ENCODE measurements at regions not wholly inside any gene's neighbourhood (a gene's known extent, or its start where the extent isn't known, plus 50 kb on each side); places are given as distances from the start of the nearest gene placed in this dataset.

DNA sequence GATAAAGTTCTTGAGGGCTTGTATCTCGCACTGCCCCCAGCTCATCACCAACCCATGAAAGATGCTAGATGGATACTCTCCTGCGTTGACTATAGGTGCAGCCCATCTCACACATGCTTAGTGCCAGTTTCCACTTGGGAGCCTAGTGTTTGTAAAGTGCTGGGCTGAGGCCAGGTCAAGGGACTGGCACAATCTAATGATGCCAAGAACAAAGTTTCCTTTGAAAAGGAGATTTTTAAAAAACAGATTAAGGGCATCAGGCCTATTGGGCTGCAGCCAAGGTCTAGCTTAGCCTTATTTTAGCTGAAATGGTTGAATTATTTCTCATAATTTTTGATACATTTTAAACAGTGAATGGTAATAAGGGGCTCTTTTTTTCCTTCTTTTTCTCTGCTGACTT, 259.0 kb downstream of the ADRA2A start:
- H3K79me2 ChIP-seq (ENCODE audit: control insufficient read depth, insufficient read depth, low read length), result no peaks in the 10 kb centered on the region
- no peaks in the 10 kb centered on the region for H3K27me3 ChIP-seq (ENCODE audit: control insufficient read depth in 2 of 2, insufficient read depth in 2 of 2, low read length in 2 of 2)
- no peaks in the 10 kb centered on the region for H3K9me1 ChIP-seq (replicated peaks; ENCODE audit: control insufficient read depth, extremely low read depth, insufficient read depth, low read length)
- intact Hi-C loops (cut with micrococcal nuclease), result no loop called here
- H4K20me1 ChIP-seq (replicated peaks; ENCODE audit: control insufficient read depth, extremely low read depth, insufficient read depth, low read length), result no peaks in the 10 kb centered on the region
- H3K27ac ChIP-seq (ENCODE audit: insufficient read depth, low read depth, low read length), result no peak overlapping the region
- no peak overlapping the region for H3K9ac ChIP-seq (replicated peaks; ENCODE audit: extremely low read depth, insufficient read depth, low read length)
- FAIRE-seq (no peak), DNase-seq (ENCODE audit: low read depth, low spot score) (no peak)
- dilution Hi-C loops (cut with MboI; ENCODE audit: extremely low pct_ligation_motif_present, low sequenced_read_pairs), result no loop called here
- no peak overlapping the region for H3K4me2 ChIP-seq (ENCODE audit: insufficient read depth, low read length)
- H3K4me3 ChIP-seq (replicated peaks in 1 of 3; ENCODE audit: insufficient read depth in 1 of 3, low read depth in 1 of 3, low read length in 3 of 3), result no peak overlapping the region
- H3K4me1 ChIP-seq (ENCODE audit: control insufficient read depth, extremely low read depth, insufficient read depth, low read length), result no peaks in the 10 kb centered on the region
- H2AFZ ChIP-seq (ENCODE audit: low read depth, low read length), result no peak overlapping the region
- ChIA-PET CTCF (no interaction called here), POLR2A (no interaction called here)
- TF ChIP-seq JUN (IDR thresholded peaks at IDR 0.05; ENCODE audit: borderline replicate concordance, insufficient read depth, insufficient read length, low read depth), result no peak
- no peak for TF ChIP-seq POLR2A (IDR thresholded peaks at IDR 0.05; ENCODE audit: low read depth, low read length)
- TF ChIP-seq MYC (IDR thresholded peaks at IDR 0.05; ENCODE audit: low read depth, low read length), result no peak
- TF ChIP-seq POLR2AphosphoS5 (IDR thresholded peaks at IDR 0.05; ENCODE audit: insufficient read depth, low read depth, low read length), result no peak
- TF ChIP-seq, protein P1, sequence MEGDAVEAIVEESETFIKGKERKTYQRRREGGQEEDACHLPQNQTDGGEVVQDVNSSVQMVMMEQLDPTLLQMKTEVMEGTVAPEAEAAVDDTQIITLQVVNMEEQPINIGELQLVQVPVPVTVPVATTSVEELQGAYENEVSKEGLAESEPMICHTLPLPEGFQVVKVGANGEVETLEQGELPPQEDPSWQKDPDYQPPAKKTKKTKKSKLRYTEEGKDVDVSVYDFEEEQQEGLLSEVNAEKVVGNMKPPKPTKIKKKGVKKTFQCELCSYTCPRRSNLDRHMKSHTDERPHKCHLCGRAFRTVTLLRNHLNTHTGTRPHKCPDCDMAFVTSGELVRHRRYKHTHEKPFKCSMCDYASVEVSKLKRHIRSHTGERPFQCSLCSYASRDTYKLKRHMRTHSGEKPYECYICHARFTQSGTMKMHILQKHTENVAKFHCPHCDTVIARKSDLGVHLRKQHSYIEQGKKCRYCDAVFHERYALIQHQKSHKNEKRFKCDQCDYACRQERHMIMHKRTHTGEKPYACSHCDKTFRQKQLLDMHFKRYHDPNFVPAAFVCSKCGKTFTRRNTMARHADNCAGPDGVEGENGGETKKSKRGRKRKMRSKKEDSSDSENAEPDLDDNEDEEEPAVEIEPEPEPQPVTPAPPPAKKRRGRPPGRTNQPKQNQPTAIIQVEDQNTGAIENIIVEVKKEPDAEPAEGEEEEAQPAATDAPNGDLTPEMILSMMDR (IDR thresholded peaks at IDR 0.05; ENCODE audit: extremely low read depth in 1 of 2, insufficient read depth in 1 of 2, low read depth in 1 of 2, low read length in 2 of 2), result no peak
- no peak for TF ChIP-seq FOS (IDR thresholded peaks at IDR 0.05; ENCODE audit: borderline replicate concordance, insufficient read depth, low read length)
- TF ChIP-seq, protein P2, sequence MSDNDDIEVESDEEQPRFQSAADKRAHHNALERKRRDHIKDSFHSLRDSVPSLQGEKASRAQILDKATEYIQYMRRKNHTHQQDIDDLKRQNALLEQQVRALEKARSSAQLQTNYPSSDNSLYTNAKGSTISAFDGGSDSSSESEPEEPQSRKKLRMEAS (IDR thresholded peaks at IDR 0.05; ENCODE audit: insufficient read depth, insufficient read length), result no peak
- no peak for TF ChIP-seq EZH2 (IDR thresholded peaks at IDR 0.05; ENCODE audit: borderline replicate concordance, low read depth, low read length, severe bottlenecking)
- TF ChIP-seq GATA2 (IDR thresholded peaks at IDR 0.05; ENCODE audit: insufficient read depth, insufficient read length, low read depth, low read length), result no peak
- BruUV-seq (replicated peaks), result no TSS peak
- peaks cover 2% of the 10 kb centered on the region for H3K9me3 ChIP-seq (replicated peaks; ENCODE audit: control insufficient read depth, insufficient read depth, low read length)
- H3K36me3 ChIP-seq (ENCODE audit: control insufficient read depth in 2 of 2, extremely low read depth in 1 of 2, insufficient read depth in 2 of 2, low read length in 2 of 2), result no peaks in the 10 kb centered on the region

Data from endothelial cell of umbilical vein (primary cell).